Natural killer cell (primary cell): ENCODE measurements at regions not wholly inside any gene's neighbourhood (a gene's known extent, or its start where the extent isn't known, plus 50 kb on each side); places are given as distances from the start of the nearest gene placed in this dataset.
"Not testable (repeated sequence)": the region's sequence is repeated elsewhere in the genome, so short reads cannot be mapped to it uniquely, and the experiment has no call there.

Experiments
- ATAC-seq, 3 donors: fragments of 150-1000 bp in 2 of 3; fragments of 200-7000 bp in 1 of 3; cut with Tn5 transposase; 1 replicate in 1 of 3; 2 replicates in 2 of 3; pipeline ENCODE4 v1.10.0; 2021; ENCODE audit warnings: mild to moderate bottlenecking in 2 of 3, moderate library complexity in 2 of 3
- DNase-seq, 2 donors: peaks; one replicate each; pipeline versions ENCODE4 v3.0.0 to v3.0.0-alpha.2; 2013 to 2021; ENCODE audit warnings: mixed read lengths in 1 of 2
- H3K27ac ChIP-seq: one replicate; pipeline ENCODE4 v1.5.1; 2013; ENCODE audit warnings: mild to moderate bottlenecking, low read length
- H3K27me3 ChIP-seq: one replicate; pipeline ENCODE4 v1.6.1; 2013; ENCODE audit warnings: low read length; ENCODE audit not compliant: control insufficient read depth, insufficient read depth
- H3K36me3 ChIP-seq: one replicate; pipeline ENCODE4 v1.6.1; 2013; ENCODE audit warnings: low read length; ENCODE audit not compliant: control insufficient read depth, insufficient read depth
- H3K4me1 ChIP-seq: one replicate; pipeline ENCODE4 v1.6.1; 2013; ENCODE audit warnings: low read length; ENCODE audit not compliant: control insufficient read depth, insufficient read depth
- H3K4me3 ChIP-seq: one replicate; pipeline ENCODE4 v1.5.1; 2013; ENCODE audit warnings: low read length
- H3K9me3 ChIP-seq: one replicate; pipeline ENCODE4 v1.6.1; 2013; ENCODE audit warnings: low read length; ENCODE audit not compliant: control insufficient read depth, insufficient read depth
- H3K27ac Mint-ChIP-seq, 2 donors: one replicate each; pipeline ENCODE4 v1.8.0; 2022; ENCODE audit warnings: mild to moderate bottlenecking in 2 of 2, mixed read lengths in 2 of 2, moderate library complexity in 1 of 2
- H3K27me3 Mint-ChIP-seq, 2 donors: one replicate each; pipeline ENCODE4 v1.8.0; 2022; ENCODE audit warnings: low read depth in 2 of 2, mixed read lengths in 2 of 2
- H3K36me3 Mint-ChIP-seq: one replicate; pipeline ENCODE4 v1.8.0; 2022; ENCODE audit warnings: mixed read lengths
- H3K4me1 Mint-ChIP-seq, 2 donors: one replicate each; pipeline ENCODE4 v1.8.0; 2022; ENCODE audit warnings: mixed read lengths in 2 of 2
- H3K4me3 Mint-ChIP-seq: one replicate; pipeline ENCODE4 v1.8.0; 2022; ENCODE audit warnings: mild to moderate bottlenecking, moderate library complexity, mixed read lengths
- H3K9me3 Mint-ChIP-seq, 2 donors: one replicate each; pipeline ENCODE4 v1.8.0; 2022; ENCODE audit warnings: mixed read lengths in 2 of 2
- CTCF ChIP-seq: fragments of 200-600 bp; IDR thresholded peaks from one replicate; pipeline ENCODE4 v1.8.0; 2022; ENCODE audit warnings: antibody characterized with exemption
- WGBS: methylation state at CpG from one replicate; pipeline ENCODE4 v1.1.7; 2013; ENCODE audit warnings: missing lambda C conversion rate; ENCODE audit not compliant: insufficient coverage; 5-methylcytosine and 5-hydroxymethylcytosine counted together
- intact Hi-C: fragments of 100-400 bp; cut with micrococcal nuclease; formaldehyde crosslinking; loops from one replicate; pipeline ENCODE4 v1.14.2; 2022

- no peak for DNase-seq
- H3K27me3 ChIP-seq: peaks cover 8% of the 10 kb centered on the region
- H3K36me3 ChIP-seq: no peaks in the 10 kb centered on the region
- no peaks in the 10 kb centered on the region for H3K9me3 ChIP-seq
- no peak for ATAC-seq
- TF ChIP-seq CTCF: no peak
- Mint-ChIP-seq H3K36me3 (no peaks in the 10 kb centered on the region), H3K27me3 (peaks cover 0 to 35% of the 10 kb centered on the region in 2 donors), H3K27ac (no peak overlapping the region), H3K9me3 (no peaks in the 10 kb centered on the region), H3K4me3 (no peak overlapping the region), H3K4me1 (no peaks in the 10 kb centered on the region)
- 94% methylated on average over 2 of the region's 2 CpGs for WGBS
- H3K4me3 ChIP-seq: no peak overlapping the region
- intact Hi-C loops: no loop called here
- H3K27ac ChIP-seq: no peak overlapping the region
- no peaks in the 10 kb centered on the region for H3K4me1 ChIP-seq
Measured at GRCh38 chr16:22652463-22652845, 141.8 kb downstream of the NPIPB5 start.

- no peak for ATAC-seq
- no peak overlapping the region for H3K4me3 Mint-ChIP-seq
- Histone ChIP-seq H3K9me3 (no peaks in the 10 kb centered on the region), H3K4me1 (no peaks in the 10 kb centered on the region), H3K27ac (no peak overlapping the region), H3K4me3 (no peak overlapping the region), H3K27me3 (peaks cover 6% of the 10 kb centered on the region), H3K36me3 (no peaks in the 10 kb centered on the region)
- H3K27ac Mint-ChIP-seq: no peak overlapping the region
- no peak for TF ChIP-seq CTCF
- no peaks in the 10 kb centered on the region for H3K36me3 Mint-ChIP-seq
- DNase-seq: no peak
- H3K4me1 Mint-ChIP-seq: no peaks in the 10 kb centered on the region
- H3K9me3 Mint-ChIP-seq: no peaks in the 10 kb centered on the region
- intact Hi-C loops: no loop called here
- WGBS: 85% methylated on average over 6 of the region's 6 CpGs
- peaks cover 0 to 35% of the 10 kb centered on the region in 2 donors for H3K27me3 Mint-ChIP-seq
Measured at GRCh38 chr16:22653876-22654275, 143.2 kb downstream of the NPIPB5 start.

GRCh38 chr16:22656573-22656972, 145.9 kb downstream of the NPIPB5 start:
- H3K4me1 Mint-ChIP-seq, H3K9me3 ChIP-seq, H3K4me3 ChIP-seq, H3K27me3 ChIP-seq, H3K9me3 Mint-ChIP-seq, H3K27ac Mint-ChIP-seq, H3K27ac ChIP-seq, H3K36me3 ChIP-seq, H3K36me3 Mint-ChIP-seq, H3K4me3 Mint-ChIP-seq, DNase-seq, intact Hi-C loops, ATAC-seq, H3K4me1 ChIP-seq: not testable (repeated sequence)
- WGBS: 91% methylated on average over 9 of the region's 9 CpGs
- H3K27me3 Mint-ChIP-seq: peaks cover 0 to 35% of the 10 kb centered on the region in 2 donors

- Mint-ChIP-seq H3K36me3 (no peaks in the 10 kb centered on the region), H3K27me3 (peaks cover 0 to 15% of the 10 kb centered on the region in 2 donors), H3K4me1 (no peaks in the 10 kb centered on the region), H3K4me3 (no peak overlapping the region), H3K27ac (no peak overlapping the region), H3K9me3 (no peaks in the 10 kb centered on the region)
- Histone ChIP-seq H3K27me3 (no peaks in the 10 kb centered on the region), H3K4me1 (no peaks in the 10 kb centered on the region), H3K9me3 (no peaks in the 10 kb centered on the region), H3K27ac (no peak overlapping the region), H3K36me3 (no peaks in the 10 kb centered on the region), H3K4me3 (no peak overlapping the region)
- ATAC-seq: no peak
- no peak for DNase-seq
- TF ChIP-seq CTCF: no peak
- intact Hi-C loops: no loop called here
- 87% methylated on average over 4 of the region's 4 CpGs for WGBS
Measured at GRCh38 chr16:22659933-22660332, 149.2 kb downstream of the NPIPB5 start.
